Liver (tissue), 8 donors: ENCODE measurements at regions not wholly inside any gene's neighbourhood (a gene's known extent, or its start where the extent isn't known, plus 50 kb on each side); places are given as distances from the start of the nearest gene placed in this dataset.

ENCODE experiments used
- DNase-seq: peaks from one replicate; pipeline ENCODE4 v3.0.0-alpha.2; 2017; ENCODE audit warnings: low spot score
- H3K27ac ChIP-seq, 2 donors: one replicate each; pipeline ENCODE4 v1.7.0; 2013; ENCODE audit warnings: inconsistent platforms in 2 of 2, low read length in 2 of 2, control low read depth in 1 of 2, low read depth in 1 of 2, mild to moderate bottlenecking in 1 of 2
- H3K27me3 ChIP-seq, 4 donors: one replicate each; pipeline versions ENCODE4 v1.6.1 to v1.7.0; 2013; ENCODE audit warnings: low read length in 3 of 4, inconsistent platforms in 1 of 4, mild to moderate bottlenecking in 1 of 4, moderate library complexity in 1 of 4; ENCODE audit not compliant: control insufficient read depth in 4 of 4, insufficient read depth in 4 of 4
- H3K36me3 ChIP-seq, 4 donors: one replicate each; pipeline versions ENCODE4 v1.6.1 to v1.7.0; 2013; ENCODE audit warnings: low read length in 3 of 4, mild to moderate bottlenecking in 3 of 4, low read depth in 1 of 4, moderate library complexity in 1 of 4; ENCODE audit not compliant: control insufficient read depth in 4 of 4, insufficient read depth in 3 of 4
- H3K4me1 ChIP-seq, 4 donors: one replicate each; pipeline versions ENCODE4 v1.6.1 to v1.7.0; 2013; ENCODE audit warnings: low read length in 3 of 4, mild to moderate bottlenecking in 3 of 4, moderate library complexity in 1 of 4; ENCODE audit not compliant: control insufficient read depth in 4 of 4, insufficient read depth in 4 of 4
- H3K4me3 ChIP-seq, 3 donors: one replicate each; pipeline versions ENCODE4 v1.6.1 to v1.7.0; 2013; ENCODE audit warnings: low read length in 3 of 3, control low read depth in 1 of 3, low read depth in 1 of 3, mild to moderate bottlenecking in 1 of 3
- H3K9ac ChIP-seq, 2 donors: one replicate each; pipeline ENCODE4 v1.7.0; 2013; ENCODE audit warnings: low read length in 2 of 2, mild to moderate bottlenecking in 2 of 2, moderate library complexity in 2 of 2, control low read depth in 1 of 2, low read depth in 1 of 2
- H3K9me3 ChIP-seq, 4 donors: one replicate each; pipeline versions ENCODE4 v1.6.1 to v1.7.0; 2013; ENCODE audit warnings: low read length in 3 of 4; ENCODE audit not compliant: control insufficient read depth in 4 of 4
- ATF3 ChIP-seq: IDR thresholded peaks from 2 replicates; pipeline ENCODE4 v1.6.1; 2016; ENCODE audit warnings: antibody characterized with exemption
- CTCF ChIP-seq: fragments of 150-350 bp; IDR thresholded peaks from 2 replicates; pipeline ENCODE4 v1.5.1; 2017; ENCODE audit warnings: improper control_type of control experiment, low read depth, low read length; ENCODE audit not compliant: missing input control
- EGR1 ChIP-seq, 2 donors: IDR thresholded peaks; 2 replicates each; pipeline ENCODE4 v1.6.1; 2016 to 2018; ENCODE audit warnings: antibody characterized with exemption in 2 of 2, low read depth in 2 of 2
- FOXA1 ChIP-seq: IDR thresholded peaks from 2 replicates; pipeline ENCODE4 v1.6.1; 2016; ENCODE audit warnings: antibody characterized with exemption
- FOXA2 ChIP-seq: IDR thresholded peaks from 2 replicates; pipeline ENCODE4 v1.6.1; 2016; ENCODE audit warnings: antibody characterized with exemption
- GABPA ChIP-seq, 2 donors: IDR thresholded peaks in 1 of 2; conservative IDR thresholded peaks in 1 of 2; 2 replicates each; pipeline ENCODE4 v1.6.1; 2016; ENCODE audit warnings: antibody characterized with exemption in 2 of 2, mild to moderate bottlenecking in 1 of 2, moderate library complexity in 1 of 2
- HNF4A ChIP-seq, 2 donors: conservative IDR thresholded peaks; 2 replicates each; pipeline ENCODE4 v1.6.1; 2016; ENCODE audit warnings: antibody characterized with exemption in 2 of 2, mild to moderate bottlenecking in 2 of 2
- HNF4G ChIP-seq: IDR thresholded peaks from 2 replicates; pipeline ENCODE4 v1.6.1; 2016; ENCODE audit warnings: antibody characterized with exemption
- JUND ChIP-seq, 2 donors: IDR thresholded peaks; 2 replicates each; pipeline ENCODE4 v1.6.1; 2016; ENCODE audit warnings: antibody characterized with exemption in 2 of 2
- MAX ChIP-seq: IDR thresholded peaks from 2 replicates; pipeline ENCODE4 v1.6.1; 2016; ENCODE audit warnings: antibody characterized with exemption
- NR2F2 ChIP-seq: IDR thresholded peaks from 2 replicates; pipeline ENCODE4 v1.6.1; 2016; ENCODE audit warnings: antibody characterized with exemption
- RAD21 ChIP-seq, 2 donors: IDR thresholded peaks; 2 replicates each; pipeline ENCODE4 v1.6.1; 2016; ENCODE audit warnings: antibody characterized with exemption in 2 of 2, mild to moderate bottlenecking in 2 of 2
- REST ChIP-seq: IDR thresholded peaks from 2 replicates; pipeline ENCODE4 v1.6.1; 2016; ENCODE audit warnings: antibody characterized with exemption, mild to moderate bottlenecking
- RXRA ChIP-seq, 2 donors: IDR thresholded peaks; 2 replicates each; pipeline ENCODE4 v1.6.1; 2017 to 2018; ENCODE audit warnings: antibody characterized with exemption in 2 of 2, mild to moderate bottlenecking in 1 of 2
- SP1 ChIP-seq: IDR thresholded peaks from 2 replicates; pipeline ENCODE4 v1.6.1; 2018; ENCODE audit warnings: antibody characterized with exemption, mild to moderate bottlenecking
- TAF1 ChIP-seq: conservative IDR thresholded peaks from 2 replicates; pipeline ENCODE4 v1.6.1; 2016; ENCODE audit warnings: antibody characterized with exemption, mild to moderate bottlenecking
- YY1 ChIP-seq: IDR thresholded peaks from 2 replicates; pipeline ENCODE4 v1.6.1; 2016; ENCODE audit warnings: antibody characterized with exemption, mild to moderate bottlenecking
- ZBTB33 ChIP-seq: IDR thresholded peaks from 2 replicates; pipeline ENCODE4 v1.6.1; 2016; ENCODE audit warnings: antibody characterized with exemption
- WGBS: extraction: QIAGEN DNeasy Blood & Tissue Kit; methylation state at CpG from one replicate; pipeline ENCODE4 v1.1.7; 2013; 5-methylcytosine and 5-hydroxymethylcytosine counted together
- donor health status: healthy.
- donor health status: healthy.
- donor health status: healthy.
- donor health status: healthy.
- donor health status: healthy.

- TF ChIP-seq ZBTB33 (no peak), JUND (IDR thresholded peaks at IDR 0.05) (no peak), HNF4G (no peak), SP1 (no peak), FOXA2 (no peak), EGR1 (IDR thresholded peaks at IDR 0.05; ENCODE audit: low read depth in 2 of 2) (no peak), RAD21 (IDR thresholded peaks at IDR 0.05) (no peak), YY1 (no peak), NR2F2 (no peak), CTCF (no peak), MAX (no peak), REST (no peak), TAF1 (no peak), GABPA (IDR thresholded peaks at IDR 0.05 in 1 of 2, conservative IDR thresholded peaks at IDR 0.05 in 1 of 2) (no peak), ATF3 (no peak), HNF4A (conservative IDR thresholded peaks at IDR 0.05) (no peak), RXRA (IDR thresholded peaks at IDR 0.05) (no peak), FOXA1 (no peak)
Observed at GRCh38 chr16:8430401-8430800, 159.9 kb downstream of the TMEM114 start.

More at GRCh38 chr16:8430401-8430800, 159.9 kb downstream of the TMEM114 start:
- peaks cover 1 to 3% (median 2%) of the 10 kb centered on the region in 4 donors for H3K9me3 ChIP-seq
- H3K4me1 ChIP-seq: no peaks in the 10 kb centered on the region
- H3K27me3 ChIP-seq: peaks cover 0 to 2% (median 0%) of the 10 kb centered on the region in 4 donors
- H3K4me3 ChIP-seq: no peak overlapping the region
- H3K27ac ChIP-seq: no peak overlapping the region
- DNase-seq: no peak
- WGBS: 59% methylated on average over 3 of the region's 3 CpGs
- H3K36me3 ChIP-seq: no peaks in the 10 kb centered on the region
- no peak overlapping the region for H3K9ac ChIP-seq
